Testis (tissue), 2 donors: ENCODE measurements at regions not wholly inside any gene's neighbourhood (a gene's known extent, or its start where the extent isn't known, plus 50 kb on each side); places are given as distances from the start of the nearest gene placed in this dataset.

ENCODE experiments used
- DNase-seq: peaks from one replicate; pipeline ENCODE4 v3.0.0-alpha.2; 2019
- H3K27ac ChIP-seq, 2 donors: fragments of 200-600 bp; sonication (generic); one replicate each; pipeline ENCODE4 v1.5.1; 2019
- H3K27me3 ChIP-seq: fragments of 200-600 bp; sonication (generic); one replicate; pipeline ENCODE4 v1.5.1; 2019
- H3K36me3 ChIP-seq: fragments of 200-600 bp; sonication (generic); one replicate; pipeline ENCODE4 v1.5.1; 2017; ENCODE audit warnings: low read depth; ENCODE audit errors: missing control alignments
- H3K4me1 ChIP-seq: fragments of 200-600 bp; sonication (generic); one replicate; pipeline ENCODE4 v1.5.1; 2019
- H3K4me3 ChIP-seq, 2 donors: fragments of 200-600 bp; sonication (generic); one replicate each; pipeline ENCODE4 v1.5.1; 2017 to 2019
- H3K9me3 ChIP-seq: fragments of 200-600 bp; sonication (generic); one replicate; pipeline ENCODE4 v1.5.1; 2017
- POLR2A ChIP-seq: fragments of 450-650 bp; IDR thresholded peaks from one replicate; pipeline ENCODE4 v1.6.1; 2017; ENCODE audit warnings: antibody characterized with exemption, mild to moderate bottlenecking, moderate library complexity
- whole genome bisulfite sequencing, 2 donors: methylation state at CpG; one replicate each; pipeline ENCODE4 v1.1.5; 2018; 5-methylcytosine and 5-hydroxymethylcytosine counted together
- intact Hi-C: fragments of 100-400 bp; cut with DNase I; formaldehyde crosslinking; loops from one replicate; pipeline ENCODE4 v1.15.1; 2023; ENCODE audit warnings: low total_unique reads
- TF ChIP-seq, protein P1 (sequence below), 3 experiments: fragments of 450-650 bp in 2 of 3; fragments of 200-600 bp in 1 of 3; sonication (generic) in 1 of 3; IDR thresholded peaks; one replicate each; pipeline ENCODE4 v1.5.1; 2016 to 2019; ENCODE audit warnings: antibody characterized with exemption in 3 of 3, mild to moderate bottlenecking in 2 of 3, moderate library complexity in 1 of 3

DNA sequence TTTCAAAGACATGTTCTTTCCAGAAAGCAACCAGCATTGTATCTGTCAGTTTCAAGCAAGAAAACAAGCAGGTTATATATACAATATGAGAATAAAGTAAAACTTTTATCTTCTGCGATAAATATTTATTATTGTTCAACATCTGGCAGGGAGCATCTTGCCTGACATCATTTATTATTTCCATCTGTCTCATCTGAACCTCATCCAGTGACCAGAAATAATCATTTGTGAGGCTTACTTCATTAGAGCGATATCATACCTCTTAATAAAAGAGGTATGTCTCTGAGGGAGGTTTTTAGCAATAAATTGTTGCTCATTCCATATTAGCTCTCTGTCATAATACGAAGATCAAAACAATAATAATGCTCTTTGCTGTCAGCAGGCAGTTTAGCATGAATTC is 226.1 kb downstream of the CDC14C start:
- no peak overlapping the region for H3K4me3 ChIP-seq
- intact Hi-C loops, result no loop called here
- no peak for TF ChIP-seq POLR2A
- TF ChIP-seq, protein P1, sequence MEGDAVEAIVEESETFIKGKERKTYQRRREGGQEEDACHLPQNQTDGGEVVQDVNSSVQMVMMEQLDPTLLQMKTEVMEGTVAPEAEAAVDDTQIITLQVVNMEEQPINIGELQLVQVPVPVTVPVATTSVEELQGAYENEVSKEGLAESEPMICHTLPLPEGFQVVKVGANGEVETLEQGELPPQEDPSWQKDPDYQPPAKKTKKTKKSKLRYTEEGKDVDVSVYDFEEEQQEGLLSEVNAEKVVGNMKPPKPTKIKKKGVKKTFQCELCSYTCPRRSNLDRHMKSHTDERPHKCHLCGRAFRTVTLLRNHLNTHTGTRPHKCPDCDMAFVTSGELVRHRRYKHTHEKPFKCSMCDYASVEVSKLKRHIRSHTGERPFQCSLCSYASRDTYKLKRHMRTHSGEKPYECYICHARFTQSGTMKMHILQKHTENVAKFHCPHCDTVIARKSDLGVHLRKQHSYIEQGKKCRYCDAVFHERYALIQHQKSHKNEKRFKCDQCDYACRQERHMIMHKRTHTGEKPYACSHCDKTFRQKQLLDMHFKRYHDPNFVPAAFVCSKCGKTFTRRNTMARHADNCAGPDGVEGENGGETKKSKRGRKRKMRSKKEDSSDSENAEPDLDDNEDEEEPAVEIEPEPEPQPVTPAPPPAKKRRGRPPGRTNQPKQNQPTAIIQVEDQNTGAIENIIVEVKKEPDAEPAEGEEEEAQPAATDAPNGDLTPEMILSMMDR (IDR thresholded peaks at IDR 0.05), result no peak
- H3K4me1 ChIP-seq, result no peaks in the 10 kb centered on the region
- no peak overlapping the region for H3K27ac ChIP-seq
- no peaks in the 10 kb centered on the region for H3K27me3 ChIP-seq
- DNase-seq, result no peak
- 34 to 40% methylated on average over 3 of the region's 3 CpGs for WGBS, 2 donors
- H3K9me3 ChIP-seq, result no peaks in the 10 kb centered on the region
- H3K36me3 ChIP-seq, result no peaks in the 10 kb centered on the region

DNA sequence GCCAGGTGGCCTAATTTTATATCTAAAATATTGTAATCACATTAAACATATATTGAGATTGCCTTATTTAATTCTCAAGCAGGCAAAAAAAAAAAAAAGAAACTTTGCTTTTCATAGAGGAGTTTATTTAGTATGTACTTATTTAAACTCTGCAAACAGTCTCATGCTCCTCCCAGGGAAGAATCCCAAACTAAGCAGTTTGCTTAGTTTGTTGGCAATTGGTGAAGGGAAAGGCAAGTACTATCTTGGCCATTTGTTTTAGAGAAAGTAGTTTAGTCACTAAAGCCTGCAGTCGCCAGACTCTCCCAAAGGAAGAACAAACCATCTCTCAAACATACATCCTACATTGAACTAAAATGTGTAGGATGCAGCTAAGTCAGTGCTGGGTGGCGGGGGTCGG is 226.8 kb downstream of the CDC14C start:
- H3K36me3 ChIP-seq, result no peaks in the 10 kb centered on the region
- intact Hi-C loops, result no loop called here
- 77 to 79% methylated on average over 3 of the region's 3 CpGs for WGBS, 2 donors

DNA sequence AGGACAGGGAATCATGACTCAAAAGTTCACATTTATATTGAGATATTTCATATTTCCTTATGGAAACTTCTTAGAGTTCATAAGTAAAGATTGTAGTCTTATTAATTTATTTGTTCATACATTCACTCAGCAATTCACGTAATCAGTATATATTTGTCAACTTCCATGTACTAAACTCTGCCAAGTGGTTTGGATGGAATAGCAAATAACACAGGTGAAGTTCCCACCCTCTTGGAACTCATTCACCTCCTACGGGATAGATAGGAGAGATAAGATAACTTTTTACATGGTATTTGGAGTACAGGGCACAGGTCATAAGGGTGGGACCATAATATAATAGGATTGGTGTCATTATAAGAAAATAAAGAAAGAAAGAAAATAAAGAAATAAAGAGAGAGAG is 234.0 kb downstream of the CDC14C start:
- intact Hi-C loops, result no loop called here
- no peak overlapping the region for H3K27ac ChIP-seq
- 66 to 73% methylated on average over 2 of the region's 2 CpGs for WGBS, 2 donors
- H3K4me3 ChIP-seq, result no peak overlapping the region
- TF ChIP-seq, protein P1 (IDR thresholded peaks at IDR 0.05), result no peak
- no peak for TF ChIP-seq POLR2A
- DNase-seq, result no peak
- no peaks in the 10 kb centered on the region for H3K9me3 ChIP-seq
- H3K4me1 ChIP-seq, result no peaks in the 10 kb centered on the region
- no peaks in the 10 kb centered on the region for H3K27me3 ChIP-seq
- H3K36me3 ChIP-seq, result no peaks in the 10 kb centered on the region

More for the DNA sequence above, 226.8 kb downstream of the CDC14C start:
- H3K4me1 ChIP-seq, result no peaks in the 10 kb centered on the region
- TF ChIP-seq POLR2A, result no peak
- TF ChIP-seq, protein P1 (IDR thresholded peaks at IDR 0.05), result no peak
- no peak overlapping the region for H3K27ac ChIP-seq
- H3K9me3 ChIP-seq, result no peaks in the 10 kb centered on the region
- H3K4me3 ChIP-seq, result no peak overlapping the region
- no peaks in the 10 kb centered on the region for H3K27me3 ChIP-seq
- DNase-seq, result no peak

- 65 to 70% methylated on average over 4 of the region's 4 CpGs for WGBS, 2 donors
- TF ChIP-seq, protein P1 (IDR thresholded peaks at IDR 0.05), result no peak
- no peak for TF ChIP-seq POLR2A
- Histone ChIP-seq H3K9me3 (no peaks in the 10 kb centered on the region), H3K4me1 (no peaks in the 10 kb centered on the region), H3K27ac (no peak overlapping the region), H3K27me3 (no peaks in the 10 kb centered on the region), H3K4me3 (no peak overlapping the region), H3K36me3 (no peaks in the 10 kb centered on the region)
- intact Hi-C loops, result no loop called here
- DNase-seq, result no peak
These were observed 235.2 kb downstream of the CDC14C start for GRCh38 chr7:49159536-49159935.

GRCh38 chr7:49166441-49166840 is 242.1 kb downstream of the CDC14C start:
- no peak overlapping the region for H3K4me3 ChIP-seq
- no peaks in the 10 kb centered on the region for H3K9me3 ChIP-seq
- no peak for TF ChIP-seq POLR2A
- TF ChIP-seq, protein P1 (IDR thresholded peaks at IDR 0.05), result no peak
- no peak overlapping the region for H3K27ac ChIP-seq
- 85 to 88% methylated on average over 1 of the region's 1 CpG for WGBS, 2 donors
- DNase-seq, result no peak
- no peaks in the 10 kb centered on the region for H3K27me3 ChIP-seq
- H3K36me3 ChIP-seq, result no peaks in the 10 kb centered on the region
- intact Hi-C loops, result no loop called here
- H3K4me1 ChIP-seq, result no peaks in the 10 kb centered on the region
